Lower lobe of right lung (tissue), 2 donors: ENCODE measurements at regions not wholly inside any gene's neighbourhood (a gene's known extent, or its start where the extent isn't known, plus 50 kb on each side); places are given as distances from the start of the nearest gene placed in this dataset.

Source experiments
- ATAC-seq, 2 donors: fragments of 200-7000 bp; cut with Tn5 transposase; one replicate each; pipeline ENCODE4 v1.9.1; 2020 to 2022; ENCODE audit warnings: mild to moderate bottlenecking in 2 of 2, moderate library complexity in 2 of 2
- DNase-seq: peaks from one replicate; pipeline ENCODE4 v3.0.0-alpha.2; 2020
- H3K27ac ChIP-seq: fragments of 200-600 bp; one replicate; pipeline ENCODE4 v1.8.0; 2022
- H3K27me3 ChIP-seq: fragments of 200-600 bp; one replicate; pipeline ENCODE4 v1.8.0; 2022; ENCODE audit warnings: low read depth
- H3K36me3 ChIP-seq: fragments of 200-600 bp; one replicate; pipeline ENCODE4 v1.8.0; 2022; ENCODE audit warnings: mild to moderate bottlenecking
- H3K4me1 ChIP-seq: fragments of 200-600 bp; one replicate; pipeline ENCODE4 v1.8.0; 2022
- H3K4me3 ChIP-seq: fragments of 200-600 bp; one replicate; pipeline ENCODE4 v1.8.0; 2022; ENCODE audit warnings: mild to moderate bottlenecking
- H3K9me3 ChIP-seq: fragments of 200-600 bp; one replicate; pipeline ENCODE4 v1.8.0; 2022
- intact Hi-C: fragments of 100-400 bp; cut with DNase I; formaldehyde crosslinking; loops from one replicate; pipeline ENCODE4 v1.11.0; 2022
- TF ChIP-seq, protein P1 (sequence below): fragments of 200-600 bp; IDR thresholded peaks from one replicate; pipeline ENCODE4 v1.8.0; 2022; ENCODE audit warnings: antibody characterized with exemption, mild to moderate bottlenecking
- donor health status: DM: no; HTN: yes; CAD: no; lungs with severe emphysema.

- DNase-seq (no peak), ATAC-seq (no peak)
- intact Hi-C loops, result no loop called here
- Histone ChIP-seq H3K4me1 (no peaks in the 10 kb centered on the region), H3K9me3 (no peaks in the 10 kb centered on the region), H3K4me3 (no peak overlapping the region), H3K36me3 (no peaks in the 10 kb centered on the region), H3K27me3 (no peaks in the 10 kb centered on the region), H3K27ac (no peak overlapping the region)
- TF ChIP-seq, protein P1, sequence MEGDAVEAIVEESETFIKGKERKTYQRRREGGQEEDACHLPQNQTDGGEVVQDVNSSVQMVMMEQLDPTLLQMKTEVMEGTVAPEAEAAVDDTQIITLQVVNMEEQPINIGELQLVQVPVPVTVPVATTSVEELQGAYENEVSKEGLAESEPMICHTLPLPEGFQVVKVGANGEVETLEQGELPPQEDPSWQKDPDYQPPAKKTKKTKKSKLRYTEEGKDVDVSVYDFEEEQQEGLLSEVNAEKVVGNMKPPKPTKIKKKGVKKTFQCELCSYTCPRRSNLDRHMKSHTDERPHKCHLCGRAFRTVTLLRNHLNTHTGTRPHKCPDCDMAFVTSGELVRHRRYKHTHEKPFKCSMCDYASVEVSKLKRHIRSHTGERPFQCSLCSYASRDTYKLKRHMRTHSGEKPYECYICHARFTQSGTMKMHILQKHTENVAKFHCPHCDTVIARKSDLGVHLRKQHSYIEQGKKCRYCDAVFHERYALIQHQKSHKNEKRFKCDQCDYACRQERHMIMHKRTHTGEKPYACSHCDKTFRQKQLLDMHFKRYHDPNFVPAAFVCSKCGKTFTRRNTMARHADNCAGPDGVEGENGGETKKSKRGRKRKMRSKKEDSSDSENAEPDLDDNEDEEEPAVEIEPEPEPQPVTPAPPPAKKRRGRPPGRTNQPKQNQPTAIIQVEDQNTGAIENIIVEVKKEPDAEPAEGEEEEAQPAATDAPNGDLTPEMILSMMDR, result no peak
These were observed 468.6 kb upstream of the SYT1 start for GRCh38 chr12:78395961-78396360.

DNA sequence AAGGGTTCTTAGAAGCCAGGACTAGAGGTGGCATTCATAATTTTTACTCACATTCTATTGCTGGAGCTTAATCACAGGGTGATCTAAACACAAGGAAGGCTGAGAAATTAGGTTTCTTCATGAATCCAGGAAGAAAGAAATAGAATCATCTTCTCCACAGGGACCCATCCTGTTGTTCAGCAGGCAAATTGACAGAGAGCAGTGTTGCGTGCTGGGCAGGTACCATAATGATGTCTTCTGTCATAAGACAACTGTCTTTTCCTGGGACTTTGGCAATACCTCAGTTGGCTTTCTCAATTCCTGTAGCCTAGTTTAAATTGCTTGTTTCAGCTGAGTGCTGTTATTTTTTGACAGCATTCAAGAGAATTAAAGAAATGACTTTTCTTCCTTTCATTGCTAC is 468.0 kb upstream of the SYT1 start:
- no peak overlapping the region for H3K4me3 ChIP-seq
- ATAC-seq (no peak), DNase-seq (no peak)
- H3K27ac ChIP-seq, result no peak overlapping the region
- no peaks in the 10 kb centered on the region for H3K9me3 ChIP-seq
- no peaks in the 10 kb centered on the region for H3K36me3 ChIP-seq
- no peaks in the 10 kb centered on the region for H3K27me3 ChIP-seq
- TF ChIP-seq, protein P1, result no peak
- no peaks in the 10 kb centered on the region for H3K4me1 ChIP-seq
- intact Hi-C loops, result no loop called here

GRCh38 chr12:78398750-78399149 is 465.8 kb upstream of the SYT1 start:
- no peaks in the 10 kb centered on the region for H3K9me3 ChIP-seq
- ATAC-seq (no peak), DNase-seq (no peak)
- H3K27ac ChIP-seq, result no peak overlapping the region
- no peaks in the 10 kb centered on the region for H3K4me1 ChIP-seq
- no peak overlapping the region for H3K4me3 ChIP-seq
- intact Hi-C loops, result no loop called here
- H3K36me3 ChIP-seq, result no peaks in the 10 kb centered on the region
- TF ChIP-seq, protein P1, result no peak
- no peaks in the 10 kb centered on the region for H3K27me3 ChIP-seq

- peaks cover 6% of the 10 kb centered on the region for H3K4me1 ChIP-seq
- no peak overlapping the region for H3K27ac ChIP-seq
- H3K27me3 ChIP-seq, result no peaks in the 10 kb centered on the region
- TF ChIP-seq, protein P1, result no peak
- intact Hi-C loops, result no loop called here
- no peak overlapping the region for H3K4me3 ChIP-seq
- ATAC-seq, result no peak
- DNase-seq, result no peak
- no peaks in the 10 kb centered on the region for H3K9me3 ChIP-seq
- no peaks in the 10 kb centered on the region for H3K36me3 ChIP-seq
These were observed 462.0 kb upstream of the SYT1 start for GRCh38 chr12:78402366-78403134.

- H3K4me3 ChIP-seq, result no peak overlapping the region
- DNase-seq (no peak), ATAC-seq (peak in 1 of 2 donors; percentile 28)
- no peaks in the 10 kb centered on the region for H3K36me3 ChIP-seq
- H3K27ac ChIP-seq, result no peak overlapping the region
- intact Hi-C loops, result no loop called here
- H3K27me3 ChIP-seq, result no peaks in the 10 kb centered on the region
- H3K4me1 ChIP-seq, result peaks cover 6% of the 10 kb centered on the region
- TF ChIP-seq, protein P1, result no peak
- no peaks in the 10 kb centered on the region for H3K9me3 ChIP-seq
These were observed 461.4 kb upstream of the SYT1 start for GRCh38 chr12:78403136-78403535.
